Activated CD4-positive, alpha-beta T cell treated with anti-CD3 and anti-CD28 coated beads, Interleukin-2, amount 50 U/mL, for 1 hour (primary cell): ENCODE measurements at regions not wholly inside any gene's neighbourhood (a gene's known extent, or its start where the extent isn't known, plus 50 kb on each side); places are given as distances from the start of the nearest gene placed in this dataset.
"Not testable (repeated sequence)": the region's sequence is repeated elsewhere in the genome, so short reads cannot be mapped to it uniquely, and the experiment has no call there.

Experiments used
- DNase-seq: peaks from one replicate; pipeline ENCODE4 v3.0.0-alpha.2; 2020

GRCh38 chr21:28579986-28580550 is 412.6 kb downstream of the LTN1 start:
- DNase-seq: no peak

GRCh38 chr21:28568692-28569091 is 424.0 kb downstream of the LTN1 start:
- DNase-seq: no peak

- not testable (repeated sequence) for DNase-seq
Measured at GRCh38 chr21:28563933-28564332, 428.7 kb downstream of the LTN1 start.

GRCh38 chr21:28561772-28562171 is 430.9 kb downstream of the LTN1 start:
- no peak for DNase-seq

- no peak for DNase-seq
Measured at GRCh38 chr21:28554660-28555475, 437.8 kb downstream of the LTN1 start.

GRCh38 chr21:28550057-28550825 is 442.4 kb downstream of the LTN1 start:
- DNase-seq: no peak

GRCh38 chr21:28548291-28548690 is 444.4 kb downstream of the LTN1 start:
- no peak for DNase-seq

GRCh38 chr21:28547766-28548165 is 444.9 kb downstream of the LTN1 start:
- no peak for DNase-seq

- no peak for DNase-seq
Measured at GRCh38 chr21:28543975-28544374, 448.7 kb downstream of the LTN1 start.

GRCh38 chr21:28541371-28542112 is 451.1 kb downstream of the LTN1 start:
- no peak for DNase-seq

GRCh38 chr21:28540514-28540913 is 452.2 kb downstream of the LTN1 start:
- no peak for DNase-seq

GRCh38 chr21:28539623-28539988 is 453.1 kb downstream of the LTN1 start:
- no peak for DNase-seq

GRCh38 chr21:28538987-28539622 is 453.6 kb downstream of the LTN1 start:
- no peak for DNase-seq

GRCh38 chr21:28537371-28538079 is 455.2 kb downstream of the LTN1 start:
- DNase-seq: no peak

GRCh38 chr21:28532446-28532845 is 460.2 kb downstream of the LTN1 start:
- DNase-seq: no peak

- no peak for DNase-seq
Measured at GRCh38 chr21:28523367-28523766, 469.3 kb downstream of the LTN1 start.

GRCh38 chr21:28522014-28522799 is 470.5 kb downstream of the LTN1 start:
- no peak for DNase-seq

GRCh38 chr21:28518630-28519029 is 474.0 kb downstream of the LTN1 start:
- DNase-seq: no peak

- peak; percentile 54 for DNase-seq
Measured at GRCh38 chr21:28516991-28517592, 475.6 kb downstream of the LTN1 start.

GRCh38 chr21:28516021-28516420 is 476.7 kb downstream of the LTN1 start:
- DNase-seq: no peak

- DNase-seq: no peak
Measured at GRCh38 chr21:28513428-28513827, 479.2 kb downstream of the LTN1 start.
